IMR-90 (cell line): ENCODE measurements at regions not wholly inside any gene's neighbourhood (a gene's known extent, or its start where the extent isn't known, plus 50 kb on each side); places are given as distances from the start of the nearest gene placed in this dataset.

Experiments used
- ATAC-seq: fragments of 200-7000 bp; cut with Tn5 transposase; 2 replicates; pipeline ENCODE4 v1.9.1; 2020; ENCODE audit warnings: low read depth, mild to moderate bottlenecking, moderate library complexity
- BruUV-seq: library from RNA; stranded (reverse); fragments of 400-500 nt; replicated peaks from 2 replicates; lab custom pipeline; 2021; lab: Mats Ljungman, UMichigan
- CTCF ChIA-PET: fragments of 300-600 bp; formaldehyde crosslinking; extraction: SDS; loops from one replicate; lab custom pipeline; 2021; ENCODE audit warnings: antibody characterized with exemption; lab: Yijun Ruan, JAX
- POLR2A ChIA-PET: fragments of 300-600 bp; sonication (Branson Sonifier 250); formaldehyde crosslinking; loops from one replicate; lab custom pipeline; 2022; ENCODE audit warnings: antibody characterized with exemption; ENCODE audit not compliant: unreplicated experiment; lab: Charles Lee
- DNase-seq: peaks from one replicate; pipeline ENCODE4 v3.0.0; 2013
- H2AFZ ChIP-seq: replicated peaks from 2 replicates; pipeline ENCODE3; 2013; ENCODE audit warnings: low read length, mild to moderate bottlenecking; ENCODE audit not compliant: poor library complexity
- H2AK5ac ChIP-seq: 2 replicates; pipeline ENCODE4 v1.6.1; 2013; ENCODE audit warnings: low read depth, low read length, inconsistent platforms
- H2AK9ac ChIP-seq: replicated peaks from 2 replicates; pipeline ENCODE3; 2013; ENCODE audit warnings: mild to moderate bottlenecking, low read depth, low read length, moderate library complexity; ENCODE audit not compliant: poor library complexity
- H2BK120ac ChIP-seq: 2 replicates; pipeline ENCODE4 v1.6.1; 2013; ENCODE audit warnings: low read depth, low read length, inconsistent platforms
- H2BK15ac ChIP-seq: 3 replicates; pipeline ENCODE4 v1.6.1; 2013; ENCODE audit warnings: low read depth, low read length, inconsistent platforms
- H2BK20ac ChIP-seq: 2 replicates; pipeline ENCODE4 v1.6.1; 2013; ENCODE audit warnings: low read depth, mild to moderate bottlenecking, inconsistent platforms, low read length, moderate library complexity
- H2BK5ac ChIP-seq: 2 replicates; pipeline ENCODE4 v1.6.1; 2013; ENCODE audit warnings: mild to moderate bottlenecking, low read depth, low read length, inconsistent platforms; ENCODE audit not compliant: poor library complexity, severe bottlenecking
- H3K14ac ChIP-seq: replicated peaks from 2 replicates; pipeline ENCODE4 v1.6.1; 2013; ENCODE audit warnings: low read depth, low read length, inconsistent platforms
- H3K18ac ChIP-seq: 2 replicates; pipeline ENCODE4 v1.6.1; 2013; ENCODE audit warnings: low read depth, low read length, control low read depth
- H3K23ac ChIP-seq: 2 replicates; pipeline ENCODE4 v1.6.1; 2013; ENCODE audit warnings: low read depth, low read length, inconsistent platforms
- H3K27ac ChIP-seq: 2 replicates; pipeline ENCODE4 v1.5.1; 2013; ENCODE audit warnings: mild to moderate bottlenecking, control low read depth, low read length; ENCODE audit not compliant: insufficient read depth
- H3K27me3 ChIP-seq: 2 replicates; pipeline ENCODE4 v1.6.1; 2013; ENCODE audit warnings: low read length; ENCODE audit not compliant: control insufficient read depth, insufficient read depth
- H3K36me3 ChIP-seq: 2 replicates; pipeline ENCODE4 v1.6.1; 2013; ENCODE audit warnings: low read length, mixed read lengths; ENCODE audit not compliant: control insufficient read depth, insufficient read depth
- H3K4ac ChIP-seq: 2 replicates; pipeline ENCODE4 v1.6.1; 2013; ENCODE audit warnings: low read depth, low read length, inconsistent platforms
- H3K4me1 ChIP-seq: 2 replicates; pipeline ENCODE4 v1.6.1; 2013; ENCODE audit warnings: low read length, mixed read lengths; ENCODE audit not compliant: control insufficient read depth, insufficient read depth
- H3K4me2 ChIP-seq: 2 replicates; pipeline ENCODE4 v1.6.1; 2013; ENCODE audit warnings: low read depth, mild to moderate bottlenecking, control low read depth, low read length, moderate library complexity
- H3K4me3 ChIP-seq: 2 replicates; pipeline ENCODE4 v1.5.1; 2013; ENCODE audit warnings: low read depth, mild to moderate bottlenecking, control low read depth, low read length, moderate library complexity; ENCODE audit not compliant: insufficient read depth
- H3K56ac ChIP-seq: 2 replicates; pipeline ENCODE4 v1.6.1; 2013; ENCODE audit warnings: low read length, inconsistent platforms; ENCODE audit not compliant: insufficient read depth; ENCODE audit errors: extremely low read depth
- H3K79me1 ChIP-seq, 2 experiments: 2 replicates each; pipeline ENCODE4 v1.6.1; 2013; ENCODE audit warnings: low read length in 2 of 2, inconsistent platforms in 1 of 2, low read depth in 1 of 2
- H3K9ac ChIP-seq: 2 replicates; pipeline ENCODE4 v1.6.1; 2013; ENCODE audit warnings: low read depth, low read length, control low read depth
- H3K9me1 ChIP-seq: 2 replicates; pipeline ENCODE4 v1.6.1; 2013; ENCODE audit warnings: low read length, inconsistent platforms; ENCODE audit not compliant: insufficient read depth
- H3K9me3 ChIP-seq: 2 replicates; pipeline ENCODE4 v1.6.1; 2013; ENCODE audit warnings: low read length; ENCODE audit not compliant: control insufficient read depth, insufficient read depth
- H4K20me1 ChIP-seq: 2 replicates; pipeline ENCODE4 v1.6.1; 2013; ENCODE audit warnings: low read length, inconsistent platforms; ENCODE audit not compliant: insufficient read depth
- H4K5ac ChIP-seq: 2 replicates; pipeline ENCODE4 v1.6.1; 2013; ENCODE audit warnings: mild to moderate bottlenecking, low read depth, low read length, control low read depth
- H4K8ac ChIP-seq, 2 experiments: 2 replicates each; pipeline ENCODE4 v1.6.1; 2013; ENCODE audit warnings: low read depth in 2 of 2, low read length in 2 of 2, control low read depth in 1 of 2, inconsistent platforms in 1 of 2
- H4K91ac ChIP-seq: 2 replicates; pipeline ENCODE4 v1.6.1; 2013; ENCODE audit warnings: low read depth, low read length, inconsistent platforms; ENCODE audit not compliant: insufficient read depth
- CEBPB ChIP-seq: IDR thresholded peaks from 2 replicates; pipeline ENCODE4 v1.6.1; 2012; ENCODE audit warnings: low read depth, low read length, improper control_type of control experiment
- ELK1 ChIP-seq: fragments of 150-350 bp; IDR thresholded peaks from 2 replicates; pipeline ENCODE4 v1.6.1; 2016; ENCODE audit warnings: low read depth, mild to moderate bottlenecking, low read length, moderate library complexity, borderline replicate concordance
- FOS ChIP-seq: fragments of 150-350 bp; IDR thresholded peaks from 2 replicates; pipeline ENCODE4 v1.6.1; 2016; ENCODE audit warnings: low read depth, low read length
- RCOR1 ChIP-seq: IDR thresholded peaks from 2 replicates; pipeline ENCODE4 v1.6.1; 2012; ENCODE audit warnings: mild to moderate bottlenecking, low read length, improper control_type of control experiment; ENCODE audit not compliant: insufficient replicate concordance
- WGBS, 2 experiments: methylation state at CpG; one replicate each; pipeline versions ENCODE4 v1.1.5 to v1.1.7; 2013; ENCODE audit warnings: missing lambda C conversion rate in 2 of 2; ENCODE audit not compliant: insufficient read length in 1 of 2; ENCODE audit errors: extremely low coverage in 2 of 2; 5-methylcytosine and 5-hydroxymethylcytosine counted together
- dilution Hi-C: fragments of 300-500 bp; cut with HindIII; formaldehyde crosslinking; loops from one replicate; pipeline ENCODE4 v1.14.3; 2018; ENCODE audit warnings: low sequenced_read_pairs; ENCODE audit not compliant: unreplicated experiment
- in situ Hi-C: fragments of 300-500 bp; cut with MboI; formaldehyde crosslinking; loops from 3 replicates; pipeline ENCODE4 v1.14.3; 2019; ENCODE audit warnings: low sequenced_read_pairs, inconsistent platforms, mixed read lengths
- intact Hi-C: fragments of 100-400 bp; cut with micrococcal nuclease; formaldehyde crosslinking; loops from 2 replicates; pipeline ENCODE4 v1.10.0; 2022

GRCh38 chr6:91788501-91788900 lies 1201.6 kb upstream of the MAP3K7 start:
- Histone ChIP-seq H3K9me3 (no peaks in the 10 kb centered on the region), H2BK20ac (no peak overlapping the region), H3K4ac (no peak overlapping the region), H2BK120ac (no peak overlapping the region), H3K23ac (no peak overlapping the region), H3K9me1 (no peaks in the 10 kb centered on the region), H4K8ac (no peak overlapping the region), H2AFZ (no peak overlapping the region), H2BK15ac (no peak overlapping the region), H2BK5ac (no peak overlapping the region), H3K4me2 (no peak overlapping the region), H3K79me1 (no peaks in the 10 kb centered on the region), H3K36me3 (no peaks in the 10 kb centered on the region), H2AK5ac (no peak overlapping the region), H2AK9ac (no peak overlapping the region), H3K14ac (no peak overlapping the region), H4K20me1 (no peaks in the 10 kb centered on the region), H3K4me3 (no peak overlapping the region), H3K9ac (no peak overlapping the region), H3K4me1 (no peaks in the 10 kb centered on the region), H3K27me3 (no peaks in the 10 kb centered on the region), H4K5ac (no peak overlapping the region), H3K18ac (no peak overlapping the region), H3K27ac (no peak overlapping the region), H3K56ac (no peak overlapping the region), H4K91ac (no peak overlapping the region)
- ChIA-PET CTCF (no interaction called here), POLR2A (no interaction called here)
- no TSS peak for BruUV-seq
- no peak for ATAC-seq
- no peak for DNase-seq
- no peak for TF ChIP-seq RCOR1
- no peak for TF ChIP-seq CEBPB
- no peak for TF ChIP-seq ELK1
- TF ChIP-seq FOS: no peak
- in situ Hi-C loops (no loop called here), dilution Hi-C loops (no loop called here), intact Hi-C loops (no loop called here)
- no CpG with 5 or more reads among the region's 2 CpGs for WGBS, 2 experiments
